ENCODE measurements at regions not wholly inside any gene's neighbourhood (a gene's known extent, or its start where the extent isn't known, plus 50 kb on each side); places are given as distances from the start of the nearest gene placed in this dataset.

GRCh38 chr2:78768016-78768415 lies 257.5 kb upstream of the REG3G start:
- TF ChIP-seq PATZ1 (CRISPR knock-in tag; IDR thresholded peaks at IDR 0.05; ENCODE audit: borderline replicate concordance): no peak
- no peak for TF ChIP-seq BACH2 (CRISPR knock-in tag; IDR thresholded peaks at IDR 0.05; ENCODE audit: borderline replicate concordance)

Data from SK-N-SH treated with all-trans-retinoic acid at 6 μM for 48 hours (cell line).